RPMI7951 (cell line): ENCODE measurements at regions not wholly inside any gene's neighbourhood (a gene's known extent, or its start where the extent isn't known, plus 50 kb on each side); places are given as distances from the start of the nearest gene placed in this dataset.
"Not testable (repeated sequence)": the region's sequence is repeated elsewhere in the genome, so short reads cannot be mapped to it uniquely, and the experiment has no call there.

Experiments
- DNase-seq: peaks from one replicate; pipeline ENCODE4 v3.0.0-alpha.2; 2012; ENCODE audit warnings: low read depth

- DNase-seq, result no peak
Measured at GRCh38 chr5:104626122-104626521, 1063.5 kb upstream of the NUDT12 start.

DNA sequence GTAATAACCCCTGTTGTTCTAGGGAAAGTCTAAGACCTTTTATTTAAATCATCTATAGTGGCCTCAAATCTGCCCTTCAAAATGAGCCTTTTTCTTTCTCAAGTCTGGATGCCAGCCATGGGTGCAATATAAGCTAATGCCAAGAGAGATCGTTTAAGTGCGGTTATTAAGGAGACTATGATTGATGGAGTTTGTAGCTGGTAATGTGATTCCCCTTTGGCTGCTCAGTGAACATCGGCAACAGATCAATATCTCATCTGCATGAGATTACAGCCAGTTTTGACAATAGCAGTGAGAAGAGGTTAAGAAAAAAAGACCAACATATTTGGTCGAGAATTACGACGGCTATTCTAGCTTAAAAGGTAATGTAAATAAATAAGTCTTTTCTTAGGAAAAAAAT lies 1049.4 kb upstream of the NUDT12 start:
- DNase-seq, result no peak

DNA sequence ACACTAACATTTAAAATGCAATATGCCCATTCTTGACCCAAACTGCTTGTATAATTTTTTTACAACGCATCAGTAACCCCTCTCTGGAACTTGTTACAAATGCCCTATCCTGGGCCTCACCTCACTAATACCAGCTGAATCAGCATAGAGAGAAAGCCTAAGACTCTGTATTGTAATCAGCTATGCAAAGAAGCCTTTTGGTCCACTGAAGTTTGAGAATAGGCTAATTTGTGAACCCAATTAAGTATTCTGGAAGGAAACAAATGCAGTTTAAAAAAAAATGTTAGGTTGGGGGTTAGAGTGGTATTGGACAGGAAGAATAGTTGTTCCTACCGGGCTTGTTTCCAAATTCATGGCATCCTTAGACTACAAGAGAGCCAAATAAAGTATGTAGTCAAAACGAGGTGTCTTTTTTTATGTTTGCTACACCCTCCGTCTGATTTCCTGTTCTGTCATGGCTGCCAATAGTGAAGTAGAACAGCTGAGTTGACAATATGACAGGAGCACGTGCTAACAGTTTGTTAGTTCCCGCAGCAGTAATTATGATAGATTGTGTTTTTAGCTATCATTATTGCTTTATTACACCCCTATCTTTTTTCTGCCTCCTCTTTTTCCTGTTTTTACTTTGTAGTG lies 1048.7 kb upstream of the NUDT12 start:
- DNase-seq, result no peak

- no peak for DNase-seq
Measured at GRCh38 chr5:104606258-104606829, 1043.8 kb upstream of the NUDT12 start.

- DNase-seq, result no peak
Measured at GRCh38 chr5:104599726-104600125, 1037.1 kb upstream of the NUDT12 start.

- DNase-seq, result no peak
Measured at GRCh38 chr5:104598285-104598684, 1035.7 kb upstream of the NUDT12 start.

DNA sequence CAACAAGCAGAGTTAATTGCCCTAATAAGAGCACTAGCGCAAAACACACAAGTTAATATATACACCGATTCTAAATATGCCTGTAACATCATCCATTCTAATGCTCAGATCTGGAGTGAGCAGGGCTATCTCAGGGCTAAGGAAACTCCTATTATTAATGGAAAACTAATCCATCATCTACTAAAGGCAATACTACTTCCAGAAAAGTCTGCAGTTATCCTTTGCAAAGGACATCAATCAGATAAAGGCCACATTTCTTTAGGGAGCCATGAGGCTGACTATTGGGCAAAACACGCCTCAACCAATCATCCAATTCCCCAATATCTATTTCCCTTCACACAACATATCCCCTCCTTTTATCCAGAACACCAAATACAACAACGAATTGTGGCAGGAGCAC lies 1032.3 kb upstream of the NUDT12 start:
- DNase-seq, result no peak

GRCh38 chr5:104576677-104577076 lies 1014.1 kb upstream of the NUDT12 start:
- no peak for DNase-seq

DNA sequence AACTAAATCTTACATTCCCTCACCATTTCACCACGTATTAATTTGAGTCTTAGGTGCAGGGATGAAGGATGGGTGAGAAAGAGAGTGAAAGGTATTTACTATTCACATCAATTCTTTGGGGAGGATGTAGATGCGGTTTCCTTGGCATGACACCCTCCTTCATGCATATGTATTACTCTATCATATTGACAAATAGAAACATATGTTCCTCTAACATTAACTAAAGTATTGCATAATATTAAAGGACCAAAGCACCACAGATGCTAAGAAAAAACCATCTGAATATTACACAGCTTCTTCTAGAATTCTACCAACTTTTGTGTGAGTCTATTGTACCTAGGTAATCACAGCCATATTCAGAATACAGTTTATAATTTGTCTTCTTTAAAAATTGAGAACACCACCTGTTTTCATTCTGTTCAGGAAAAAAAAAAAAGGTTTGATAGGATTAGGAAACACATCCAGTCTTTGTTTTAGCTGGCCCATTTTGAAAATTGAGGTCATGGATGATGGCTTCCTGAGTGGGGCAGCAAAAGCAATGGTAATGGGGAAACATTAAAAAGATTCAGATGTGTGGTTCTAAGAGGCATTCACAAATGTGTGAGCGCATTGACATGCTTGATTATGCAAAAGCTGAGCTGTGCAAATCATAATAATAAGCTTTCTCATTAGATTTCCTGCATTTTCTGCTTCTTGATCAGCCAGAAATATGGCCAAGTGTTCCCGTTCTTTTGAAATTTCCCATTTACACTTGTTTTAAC lies 1011.5 kb upstream of the NUDT12 start:
- no peak for DNase-seq

DNA sequence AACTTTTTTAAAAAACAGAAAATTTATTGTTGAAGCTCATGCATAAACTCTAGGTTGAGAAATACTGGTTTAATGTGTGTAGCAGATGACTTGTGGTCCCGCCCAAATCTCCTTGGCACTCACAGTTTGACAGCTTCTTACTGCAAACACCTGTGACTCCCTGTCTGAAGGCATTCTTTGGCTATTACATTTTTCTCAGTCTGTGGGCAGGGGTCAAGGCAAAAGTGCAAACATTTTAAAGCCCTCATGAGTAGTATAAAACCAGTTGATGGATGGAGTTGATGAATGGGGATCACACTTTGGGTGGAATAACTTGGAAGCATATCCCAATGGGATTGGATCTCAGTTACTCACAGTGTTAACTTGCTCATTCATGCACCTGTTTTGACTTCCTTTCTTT lies 1007.0 kb upstream of the NUDT12 start:
- no peak for DNase-seq

DNA sequence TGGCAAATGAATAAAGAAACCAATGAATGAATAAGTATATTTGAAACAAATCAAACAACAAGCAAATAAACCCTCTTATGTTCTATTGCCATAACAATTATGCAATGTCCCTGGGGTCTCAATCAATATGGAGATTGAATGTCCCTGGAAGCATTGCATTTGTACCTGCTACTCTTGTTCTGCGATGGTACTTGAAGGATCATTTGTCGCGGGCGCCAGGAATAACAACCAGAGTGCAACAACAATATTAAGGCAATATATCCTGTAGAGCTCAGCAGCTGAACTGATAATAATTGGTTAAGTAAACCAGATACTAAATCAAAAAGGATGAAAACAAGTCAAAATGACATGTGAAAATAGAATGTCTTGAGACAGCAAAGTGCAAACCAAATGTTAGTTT lies 1001.9 kb upstream of the NUDT12 start:
- no peak for DNase-seq

GRCh38 chr5:104556957-104557356 lies 994.4 kb upstream of the NUDT12 start:
- no peak for DNase-seq

DNA sequence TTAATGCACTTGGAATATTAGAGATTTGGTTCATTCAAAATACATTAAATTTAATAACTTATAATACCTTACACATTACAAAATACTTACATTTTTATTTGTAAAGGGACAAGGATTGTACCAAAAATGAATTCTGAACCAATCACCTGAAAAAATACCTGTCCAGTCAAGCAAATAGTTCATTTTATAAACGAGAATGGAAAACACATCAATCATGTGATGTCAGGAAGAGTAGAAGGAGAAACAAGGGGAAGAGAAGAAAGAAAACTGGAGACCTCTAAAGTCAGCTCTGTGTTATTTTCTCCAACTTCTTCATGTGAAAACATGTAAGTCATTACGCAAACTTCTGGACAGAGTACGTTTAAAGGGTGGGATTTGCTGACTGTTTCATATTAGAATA lies 989.0 kb upstream of the NUDT12 start:
- no peak for DNase-seq

DNA sequence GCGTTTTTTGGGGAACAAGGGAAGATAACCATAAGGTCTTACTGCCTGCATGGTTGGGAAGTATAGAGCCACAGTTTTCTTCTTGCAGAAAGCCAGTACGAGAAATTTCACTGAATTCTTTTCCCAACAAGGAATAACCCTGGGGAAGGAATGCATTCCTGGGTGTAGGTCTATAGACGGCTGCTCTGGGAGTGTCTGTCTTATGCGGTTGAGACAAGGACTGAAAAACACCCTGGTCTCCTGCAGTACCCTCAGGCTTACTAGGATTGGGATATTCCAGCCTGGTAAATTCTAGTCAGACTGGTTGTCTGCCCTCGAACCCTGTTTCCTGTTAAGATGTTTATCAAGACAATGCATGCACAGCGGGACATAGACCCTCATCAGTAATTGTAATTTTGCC lies 984.3 kb upstream of the NUDT12 start:
- not testable (repeated sequence) for DNase-seq

- no peak for DNase-seq
Measured at GRCh38 chr5:104541141-104541785, 978.7 kb upstream of the NUDT12 start.

GRCh38 chr5:104540448-104540847 lies 977.9 kb upstream of the NUDT12 start:
- no peak for DNase-seq

DNA sequence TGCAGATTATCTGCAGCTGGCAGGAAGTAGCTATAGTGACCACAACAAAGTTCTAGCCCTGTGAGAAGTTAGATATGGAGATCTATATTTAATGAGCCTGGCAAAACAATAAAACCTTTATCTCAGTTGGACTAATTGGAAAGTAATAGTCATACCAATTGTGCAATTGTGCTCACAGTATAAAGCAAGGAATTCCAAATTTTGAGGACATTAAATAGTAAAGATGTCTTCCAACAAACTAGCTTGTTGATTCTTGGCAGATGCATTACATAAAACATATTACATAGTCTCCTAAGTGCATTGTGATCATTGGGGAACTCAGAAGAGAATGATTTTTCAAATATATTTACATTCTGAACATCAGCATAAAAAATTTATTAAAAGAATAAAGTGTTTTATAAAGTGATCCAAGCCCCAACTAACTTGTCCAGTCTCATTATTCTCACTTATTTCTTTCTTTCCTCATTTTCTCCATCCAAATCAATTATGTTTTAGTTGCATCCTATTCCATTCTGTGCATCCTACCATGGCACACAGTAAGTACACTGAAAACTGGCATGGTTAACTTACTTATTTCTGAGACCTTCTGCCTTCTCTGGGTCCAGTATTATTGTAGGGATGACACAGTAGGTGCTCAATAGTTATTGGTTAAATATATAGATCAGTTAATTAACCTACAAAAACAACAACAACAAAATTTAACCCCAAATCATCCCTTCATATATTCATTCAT lies 977.2 kb upstream of the NUDT12 start:
- DNase-seq, result no peak

DNA sequence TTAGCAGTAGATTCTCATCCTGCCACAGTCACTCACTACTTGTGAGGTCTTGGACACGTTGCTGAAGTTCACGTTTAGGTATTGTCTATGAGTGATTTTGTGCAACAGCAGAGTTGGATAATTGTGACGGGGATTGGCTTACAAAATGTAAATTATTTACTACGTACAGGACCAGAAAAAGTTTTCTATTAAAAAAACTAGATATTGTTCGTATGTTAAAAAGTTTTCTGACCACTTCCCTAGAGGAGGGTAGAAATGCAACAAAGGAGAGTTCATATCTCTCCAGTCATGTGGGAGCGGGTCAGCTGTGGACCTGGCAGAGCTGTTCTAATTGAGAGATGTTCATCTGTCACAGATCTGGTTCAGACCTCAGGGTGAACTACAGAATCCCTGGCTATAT lies 976.1 kb upstream of the NUDT12 start:
- no peak for DNase-seq

DNA sequence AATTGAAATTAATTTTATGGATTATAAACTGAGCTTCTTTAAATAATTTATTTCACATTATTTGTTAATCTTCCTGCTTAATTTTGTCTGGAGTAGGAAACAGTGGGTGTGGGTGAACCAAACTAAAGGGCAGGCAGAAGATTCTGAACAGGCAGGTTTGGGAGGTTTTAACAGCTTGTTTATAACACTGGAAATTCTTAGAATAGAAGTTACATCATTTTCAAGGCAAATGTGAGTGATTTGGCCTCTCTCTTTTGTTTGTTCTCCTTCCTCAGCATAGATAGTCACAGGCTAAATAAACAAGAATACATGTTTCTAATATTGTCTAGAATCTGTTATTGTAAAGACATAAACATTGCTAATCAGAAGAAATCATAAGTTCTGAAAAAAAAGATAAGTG lies 970.9 kb upstream of the NUDT12 start:
- no peak for DNase-seq

- no peak for DNase-seq
Measured at GRCh38 chr5:104526866-104527265, 964.3 kb upstream of the NUDT12 start.

DNA sequence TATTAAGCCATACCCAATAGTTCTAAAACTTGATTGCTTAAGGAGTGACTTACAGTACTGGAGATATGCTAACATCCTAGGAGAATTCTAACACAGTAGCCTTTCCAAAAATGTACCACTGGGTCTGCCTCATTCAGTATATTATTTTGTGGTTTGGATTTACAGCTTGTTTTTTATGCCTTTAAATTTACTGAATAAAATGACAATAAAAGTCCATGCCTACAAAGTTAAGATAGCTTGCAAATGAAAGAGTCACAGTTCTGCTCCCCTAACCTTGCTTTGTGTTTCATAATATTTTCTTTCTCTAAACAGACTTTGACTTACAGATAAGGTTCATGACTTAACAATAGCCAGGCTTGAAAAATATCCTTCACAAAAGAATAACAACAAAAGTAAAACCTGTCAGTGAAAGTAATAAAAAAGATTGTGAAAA lies 951.1 kb upstream of the NUDT12 start:
- no peak for DNase-seq

DNA sequence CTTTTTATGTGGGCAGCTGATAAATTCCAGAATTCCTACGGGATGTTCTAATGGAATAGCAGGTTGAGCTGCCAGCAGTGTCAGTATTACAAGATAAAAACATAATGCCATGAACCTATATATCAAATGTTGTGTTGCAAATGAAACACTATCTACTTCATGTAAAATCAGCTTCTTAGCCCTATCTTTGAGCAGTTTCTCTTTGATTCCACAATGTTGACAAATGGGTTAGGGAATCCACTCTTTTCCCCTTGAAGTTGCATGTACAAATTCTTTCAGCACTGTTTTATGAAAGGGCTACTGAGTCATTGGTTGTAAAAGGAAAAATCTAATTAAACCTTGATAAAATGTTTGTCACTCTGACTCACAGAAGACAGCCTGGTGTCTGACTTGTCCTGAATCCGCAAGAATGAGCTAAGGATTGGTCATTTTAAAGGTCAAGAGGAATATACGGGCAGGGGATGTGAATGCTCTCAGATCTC lies 950.6 kb upstream of the NUDT12 start:
- DNase-seq, result no peak
